OCI-LY7 (cell line): ENCODE measurements at regions not wholly inside any gene's neighbourhood (a gene's known extent, or its start where the extent isn't known, plus 50 kb on each side); places are given as distances from the start of the nearest gene placed in this dataset.
"Not testable (repeated sequence)": the region's sequence is repeated elsewhere in the genome, so short reads cannot be mapped to it uniquely, and the experiment has no call there.

Experiments used
- BruUV-seq: library from RNA; stranded (reverse); fragments of 400-500 nt; replicated peaks from 2 replicates; lab custom pipeline; 2021; lab: Mats Ljungman, UMichigan
- CTCF ChIA-PET: fragments of 300-600 bp; sonication (Branson Sonifier 250); formaldehyde crosslinking; loops from one replicate; lab custom pipeline; 2022; ENCODE audit warnings: antibody characterized with exemption; ENCODE audit not compliant: unreplicated experiment; lab: Charles Lee
- POLR2A ChIA-PET: fragments of 300-600 bp; sonication (Branson Sonifier 250); formaldehyde crosslinking; loops from one replicate; lab custom pipeline; 2022; ENCODE audit warnings: antibody characterized with exemption; lab: Charles Lee
- DNase-seq: peaks from one replicate; pipeline ENCODE4 v3.0.0-alpha.2; 2015; ENCODE audit warnings: low spot score
- H2AFZ ChIP-seq: fragments of 200-600 bp; sonication (generic), shearing (Covaris generic); 2 replicates; pipeline ENCODE4 v1.6.1; 2014; ENCODE audit warnings: mild to moderate bottlenecking, antibody characterized with exemption, low read length, moderate library complexity
- H3K27ac ChIP-seq: fragments of 200-600 bp; sonication (generic); 2 replicates; pipeline ENCODE4 v1.5.1; 2014; ENCODE audit warnings: mixed run types, low read depth, mild to moderate bottlenecking, moderate library complexity, low read length, inconsistent platforms; ENCODE audit not compliant: poor library complexity, severe bottlenecking
- H3K36me3 ChIP-seq: fragments of 200-600 bp; sonication (generic); 2 replicates; pipeline ENCODE4 v1.6.1; 2014; ENCODE audit warnings: mild to moderate bottlenecking, antibody characterized with exemption, low read length, moderate library complexity, mixed read lengths; ENCODE audit not compliant: insufficient read depth
- H3K4me1 ChIP-seq: fragments of 200-600 bp; sonication (generic); 2 replicates; pipeline ENCODE4 v1.5.1; 2014; ENCODE audit warnings: mild to moderate bottlenecking, low read length; ENCODE audit not compliant: insufficient read depth, poor library complexity, severe bottlenecking
- H3K4me2 ChIP-seq: fragments of 200-600 bp; sonication (generic); 2 replicates; pipeline ENCODE4 v1.6.1; 2014; ENCODE audit warnings: mild to moderate bottlenecking, low read length
- H3K4me3 ChIP-seq: fragments of 200-600 bp; sonication (generic); 2 replicates; pipeline ENCODE4 v1.5.1; 2014; ENCODE audit warnings: mild to moderate bottlenecking, low read depth, low read length; ENCODE audit not compliant: poor library complexity, severe bottlenecking
- H3K79me2 ChIP-seq: fragments of 200-600 bp; sonication (generic); 2 replicates; pipeline ENCODE4 v1.6.1; 2016; ENCODE audit warnings: low read depth, mild to moderate bottlenecking, low read length, moderate library complexity, mixed read lengths; ENCODE audit not compliant: insufficient read depth
- H3K9me2 ChIP-seq: fragments of 200-600 bp; sonication (generic); 2 replicates; pipeline ENCODE4 v1.6.1; 2016; ENCODE audit warnings: mild to moderate bottlenecking, low read length, mixed read lengths; ENCODE audit not compliant: insufficient read depth
- H3K9me3 ChIP-seq: fragments of 200-600 bp; sonication (generic); 2 replicates; pipeline ENCODE4 v1.6.1; 2014; ENCODE audit warnings: mild to moderate bottlenecking, mixed run types, low read length, mixed read lengths
- H4K20me1 ChIP-seq: fragments of 200-600 bp; sonication (generic); 2 replicates; pipeline ENCODE4 v1.6.1; 2014; ENCODE audit warnings: mild to moderate bottlenecking, antibody characterized with exemption, low read length, moderate library complexity, mixed read lengths; ENCODE audit not compliant: insufficient read depth
- CTCF ChIP-seq: fragments of 200-600 bp; sonication (generic); conservative IDR thresholded peaks from 2 replicates; pipeline ENCODE4 v1.5.1; 2014; ENCODE audit warnings: mild to moderate bottlenecking, antibody characterized with exemption, low read length, moderate library complexity, mixed read lengths
- EZH2phosphoT487 ChIP-seq: fragments of 200-600 bp; sonication (generic); IDR thresholded peaks from 2 replicates; pipeline ENCODE4 v1.6.1; 2018; ENCODE audit warnings: low read depth, borderline replicate concordance, mild to moderate bottlenecking, mixed run types, antibody characterized with exemption, low read length, moderate library complexity, mixed read lengths
- intact Hi-C: fragments of 100-400 bp; cut with micrococcal nuclease; formaldehyde crosslinking; loops from one replicate; pipeline ENCODE4 v1.10.0; 2022; ENCODE audit not compliant: unreplicated experiment

- Histone ChIP-seq H3K4me2 (0 out of 2 replicates have a peak overlapping the region, but pooled peaks have one; percentile 20), H3K4me3 (no peak overlapping the region), H3K9me3 (no peaks in the 10 kb centered on the region), H3K36me3 (peaks cover 19% of the 10 kb centered on the region), H3K9me2 (no peaks in the 10 kb centered on the region), H2AFZ (no peak overlapping the region), H4K20me1 (no peaks in the 10 kb centered on the region), H3K79me2 (no peaks in the 10 kb centered on the region), H3K27ac (no peak overlapping the region), H3K4me1 (peaks cover 14% of the 10 kb centered on the region)
- TF ChIP-seq CTCF (peak; percentile 75), EZH2phosphoT487 (no peak)
- intact Hi-C loops, result loop anchor here (1.0 to 5.0 kb wide), 2 partner anchors 72 to 303 kb away; no protein-coding TSS in a partner anchor
- POLR2A ChIA-PET, result interaction anchor here (1.3 kb wide), 1 partner anchor 54 kb away, joined by 3 read pairs; no protein-coding TSS in a partner anchor
- peak; percentile 46 for DNase-seq
- CTCF ChIA-PET, result interaction anchor here (1.4 kb wide), 1 partner anchor 9 kb away, joined by 4 read pairs; no protein-coding TSS in a partner anchor
- TSS peak; percentile 19 for BruUV-seq
Observed at GRCh38 chrY:7344661-7345060, 433.1 kb upstream of the AMELY start.

DNA sequence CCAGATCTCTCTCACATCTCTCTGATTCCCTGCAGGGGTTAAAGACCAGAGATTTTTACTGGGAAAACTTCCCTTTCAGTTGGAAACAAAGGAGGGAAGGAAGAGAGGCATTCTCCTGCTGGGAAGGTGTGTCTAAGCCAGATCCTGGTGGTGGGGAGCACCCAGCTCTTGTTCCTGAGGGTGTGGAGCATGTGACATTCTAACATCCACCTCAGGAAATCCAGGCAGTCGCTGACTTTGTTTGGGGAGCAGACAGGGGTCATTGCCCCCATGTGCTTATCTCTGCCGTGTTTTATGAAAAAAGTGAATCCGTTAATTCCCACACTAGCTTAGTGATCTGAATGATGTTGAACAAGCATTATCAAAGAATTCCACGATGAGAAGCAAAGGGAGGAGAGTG, 431.7 kb upstream of the AMELY start:
- H3K9me3 ChIP-seq, result no peaks in the 10 kb centered on the region
- no peaks in the 10 kb centered on the region for H4K20me1 ChIP-seq
- intact Hi-C loops, result loop anchor here (5.0 kb wide), 1 partner anchor 304 kb away; no protein-coding TSS in a partner anchor
- peaks cover 27% of the 10 kb centered on the region for H3K36me3 ChIP-seq
- no peak overlapping the region for H3K27ac ChIP-seq
- H3K79me2 ChIP-seq, result no peaks in the 10 kb centered on the region
- DNase-seq, result no peak
- H3K4me2 ChIP-seq, result no peak overlapping the region
- H2AFZ ChIP-seq, result no peak overlapping the region
- peaks cover 28% of the 10 kb centered on the region for H3K4me1 ChIP-seq
- no peak for TF ChIP-seq EZH2phosphoT487
- ChIA-PET POLR2A (no interaction called here), CTCF (no interaction called here)
- no peaks in the 10 kb centered on the region for H3K9me2 ChIP-seq
- no peak overlapping the region for H3K4me3 ChIP-seq
- BruUV-seq, result no TSS peak

DNA sequence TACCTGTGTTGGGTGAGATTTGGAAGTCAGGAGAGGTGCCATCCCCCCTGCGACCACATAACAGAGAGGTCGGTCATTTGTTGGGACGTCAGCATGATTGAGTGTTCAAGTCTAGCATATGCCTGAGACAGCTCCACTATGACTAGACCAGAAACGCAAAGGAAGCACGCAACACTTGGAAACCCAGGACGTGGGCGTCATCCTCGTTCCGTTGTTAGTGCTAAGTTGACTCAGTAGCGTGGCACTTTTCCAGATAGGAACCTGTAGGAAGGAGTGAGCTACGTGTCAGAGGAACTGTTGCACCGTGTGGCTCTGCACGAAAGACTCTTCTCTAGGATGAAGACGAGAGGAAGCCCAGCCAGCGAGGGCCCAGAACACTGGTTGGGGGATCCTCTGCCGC, 431.2 kb upstream of the AMELY start:
- H4K20me1 ChIP-seq, H3K27ac ChIP-seq, POLR2A ChIA-PET, H3K4me3 ChIP-seq, H2AFZ ChIP-seq, H3K79me2 ChIP-seq, BruUV-seq, H3K9me3 ChIP-seq, H3K9me2 ChIP-seq, DNase-seq, CTCF ChIA-PET, H3K4me2 ChIP-seq: not testable (repeated sequence)
- Histone ChIP-seq H3K4me1 (peaks cover 28% of the 10 kb centered on the region), H3K36me3 (peaks cover 32% of the 10 kb centered on the region)
- intact Hi-C loops, result loop anchor here (5.0 kb wide), 1 partner anchor 305 kb away; no protein-coding TSS in a partner anchor
